HEK293 (cell line): ENCODE measurements at regions not wholly inside any gene's neighbourhood (a gene's known extent, or its start where the extent isn't known, plus 50 kb on each side); places are given as distances from the start of the nearest gene placed in this dataset.

ENCODE experiments used
- CTCF ChIA-PET: fragments of 350-600 bp; formaldehyde crosslinking; extraction: SDS; loops from one replicate; lab custom pipeline; 2021; ENCODE audit warnings: antibody characterized with exemption; lab: Yijun Ruan, JAX
- POLR2A ChIA-PET: fragments of 300-600 bp; formaldehyde crosslinking; extraction: SDS; loops from one replicate; lab custom pipeline; 2020; ENCODE audit warnings: antibody characterized with exemption, inconsistent platforms; lab: Yijun Ruan, JAX
- H3K27ac ChIP-seq: fragments of 200-500 bp; sonication (Bioruptor generic); 2 replicates; pipeline ENCODE4 v1.5.1; 2014; ENCODE audit warnings: low read depth, low read length, control low read depth, inconsistent platforms; ENCODE audit errors: extremely low read depth
- H3K36me3 ChIP-seq, 2 experiments: fragments of 200-500 bp in 1 of 2; sonication (Bioruptor generic) in 1 of 2; 1 replicate in 1 of 2; 2 replicates in 1 of 2; pipeline ENCODE4 v1.5.1; 2014 to 2017; ENCODE audit warnings: inconsistent platforms in 2 of 2, low read length in 2 of 2; ENCODE audit not compliant: control insufficient read depth in 2 of 2, insufficient read depth in 1 of 2
- H3K4me1 ChIP-seq: fragments of 200-500 bp; sonication (Bioruptor generic); 2 replicates; pipeline ENCODE4 v1.5.1; 2014; ENCODE audit warnings: mild to moderate bottlenecking, low read length, inconsistent platforms; ENCODE audit not compliant: control insufficient read depth, insufficient read depth
- H3K4me3 ChIP-seq: 2 replicates; pipeline ENCODE4 v1.5.1; 2011; ENCODE audit warnings: low read depth, mild to moderate bottlenecking, control low read depth, low read length, moderate library complexity
- H3K9me3 ChIP-seq: fragments of 200-500 bp; sonication (Bioruptor generic); 2 replicates; pipeline ENCODE4 v1.5.1; 2014; ENCODE audit warnings: low read depth, low read length, inconsistent platforms; ENCODE audit not compliant: control insufficient read depth, insufficient read depth
- BCL11A ChIP-seq: fragments of 450-650 bp; formaldehyde crosslinking; IDR thresholded peaks from 2 replicates; pipeline ENCODE4 v1.5.1; 2016; ENCODE audit warnings: low read depth, missing biosample characterization, missing genetic modification characterization
- CTCF ChIP-seq: fragments of 450-650 bp; formaldehyde crosslinking; IDR thresholded peaks from 2 replicates; pipeline ENCODE4 v1.5.1; 2016; ENCODE audit warnings: missing biosample characterization, missing genetic modification characterization
- REPIN1 ChIP-seq: fragments of 450-650 bp; formaldehyde crosslinking; IDR thresholded peaks from 2 replicates; pipeline ENCODE4 v1.5.1; 2017; ENCODE audit warnings: missing biosample characterization, missing genetic modification characterization, low read depth
- SP7 ChIP-seq: fragments of 450-650 bp; formaldehyde crosslinking; IDR thresholded peaks from 2 replicates; pipeline ENCODE4 v1.5.1; 2016; ENCODE audit warnings: missing biosample characterization, missing genetic modification characterization
- ZBTB10 ChIP-seq: fragments of 450-650 bp; formaldehyde crosslinking; IDR thresholded peaks from 2 replicates; pipeline ENCODE4 v1.5.1; 2016; ENCODE audit warnings: missing biosample characterization, missing genetic modification characterization
- ZBTB20 ChIP-seq: fragments of 450-650 bp; formaldehyde crosslinking; IDR thresholded peaks from 2 replicates; pipeline ENCODE4 v1.5.1; 2016; ENCODE audit warnings: missing biosample characterization, missing genetic modification characterization
- ZFP69B ChIP-seq: fragments of 450-650 bp; formaldehyde crosslinking; IDR thresholded peaks from 2 replicates; pipeline ENCODE4 v1.5.1; 2016; ENCODE audit warnings: missing biosample characterization, missing genetic modification characterization
- ZNF112 ChIP-seq: fragments of 450-650 bp; formaldehyde crosslinking; IDR thresholded peaks from 2 replicates; pipeline ENCODE4 v1.5.0; 2017; ENCODE audit warnings: missing biosample characterization, missing genetic modification characterization
- ZNF184 ChIP-seq: fragments of 450-650 bp; IDR thresholded peaks from 2 replicates; pipeline ENCODE4 v1.5.1; 2018; ENCODE audit warnings: missing biosample characterization, mild to moderate bottlenecking, missing genetic modification characterization
- ZNF19 ChIP-seq: fragments of 450-650 bp; formaldehyde crosslinking; IDR thresholded peaks from 2 replicates; pipeline ENCODE4; 2016; ENCODE audit warnings: missing biosample characterization, missing genetic modification characterization, low read depth
- ZNF274 ChIP-seq, 2 experiments: fragments of 200-500 bp in 1 of 2; fragments of 450-650 bp in 1 of 2; sonication (Bioruptor generic) in 1 of 2; formaldehyde crosslinking in 1 of 2; IDR thresholded peaks; 2 replicates each; pipeline versions ENCODE4 v1.5.1 to v1.6.1; 2014 to 2016; ENCODE audit warnings: borderline replicate concordance in 1 of 2, inconsistent platforms in 1 of 2, low read length in 1 of 2, missing biosample characterization in 1 of 2, missing genetic modification characterization in 1 of 2
- ZNF513 ChIP-seq: fragments of 450-650 bp; IDR thresholded peaks from 2 replicates; pipeline ENCODE4 v1.5.1; 2018; ENCODE audit warnings: missing biosample characterization, missing genetic modification characterization
- ZNF621 ChIP-seq: fragments of 450-650 bp; formaldehyde crosslinking; IDR thresholded peaks from 2 replicates; pipeline ENCODE4 v1.5.1; 2017; ENCODE audit warnings: missing biosample characterization, missing genetic modification characterization
- ZNF704 ChIP-seq: fragments of 450-650 bp; formaldehyde crosslinking; IDR thresholded peaks from 2 replicates; pipeline ENCODE4 v1.5.1; 2016; ENCODE audit warnings: missing biosample characterization, missing genetic modification characterization
- ZNF76 ChIP-seq: fragments of 450-650 bp; formaldehyde crosslinking; IDR thresholded peaks from 2 replicates; pipeline ENCODE4; 2016; ENCODE audit warnings: low read depth, missing biosample characterization, missing genetic modification characterization, borderline replicate concordance
- ZSCAN30 ChIP-seq: fragments of 450-650 bp; IDR thresholded peaks from 2 replicates; pipeline ENCODE4 v1.5.1; 2018; ENCODE audit warnings: missing biosample characterization, mild to moderate bottlenecking, missing genetic modification characterization, moderate library complexity
- TF ChIP-seq, protein P1 (sequence below): fragments of 450-650 bp; formaldehyde crosslinking; IDR thresholded peaks from 2 replicates; pipeline ENCODE4 v1.5.1; 2016; ENCODE audit warnings: missing biosample characterization, missing genetic modification characterization, borderline replicate concordance
- TF ChIP-seq, protein P2 (sequence below): fragments of 450-650 bp; formaldehyde crosslinking; IDR thresholded peaks from 2 replicates; pipeline ENCODE4 v1.5.1; 2016; ENCODE audit warnings: missing biosample characterization, missing genetic modification characterization

DNA sequence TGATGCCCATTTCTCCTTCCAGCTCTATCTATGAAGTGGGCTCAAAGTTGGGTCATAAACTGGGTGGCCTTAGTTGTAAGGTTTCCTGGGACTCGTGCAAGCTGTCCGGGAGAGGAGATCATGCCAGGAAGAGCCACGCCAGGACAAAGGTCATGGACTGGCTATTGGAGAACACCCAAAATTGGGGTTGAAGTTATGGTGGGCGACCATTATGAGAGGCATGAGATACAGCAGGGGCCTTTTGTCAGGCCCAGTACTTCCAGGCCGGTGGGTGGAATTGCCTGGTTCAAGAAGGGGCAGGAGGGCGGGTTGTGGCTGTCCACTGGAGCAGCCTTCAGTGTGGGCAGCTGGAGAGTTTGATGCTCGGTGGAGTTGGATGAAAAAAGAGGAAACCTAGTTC lies 225.1 kb upstream of the SSTR4 start:
- POLR2A ChIA-PET = no interaction called here
- Histone ChIP-seq H3K27ac (no peak overlapping the region), H3K4me1 (no peaks in the 10 kb centered on the region), H3K9me3 (no peaks in the 10 kb centered on the region)
- CTCF ChIA-PET = interaction anchor here (0.6 kb wide), 1 partner anchor 19 kb away, joined by 4 read pairs; no protein-coding TSS in a partner anchor
- TF ChIP-seq ZNF621 (tag by site-specific recombination) = no peak
- TF ChIP-seq REPIN1 (tag by site-specific recombination) = no peak
- TF ChIP-seq ZNF112 (tag by site-specific recombination) = no peak
- TF ChIP-seq, all 188 proteins: peak for 0
- H3K36me3 ChIP-seq = no peaks in the 10 kb centered on the region
- H3K4me3 ChIP-seq = no peak overlapping the region

DNA sequence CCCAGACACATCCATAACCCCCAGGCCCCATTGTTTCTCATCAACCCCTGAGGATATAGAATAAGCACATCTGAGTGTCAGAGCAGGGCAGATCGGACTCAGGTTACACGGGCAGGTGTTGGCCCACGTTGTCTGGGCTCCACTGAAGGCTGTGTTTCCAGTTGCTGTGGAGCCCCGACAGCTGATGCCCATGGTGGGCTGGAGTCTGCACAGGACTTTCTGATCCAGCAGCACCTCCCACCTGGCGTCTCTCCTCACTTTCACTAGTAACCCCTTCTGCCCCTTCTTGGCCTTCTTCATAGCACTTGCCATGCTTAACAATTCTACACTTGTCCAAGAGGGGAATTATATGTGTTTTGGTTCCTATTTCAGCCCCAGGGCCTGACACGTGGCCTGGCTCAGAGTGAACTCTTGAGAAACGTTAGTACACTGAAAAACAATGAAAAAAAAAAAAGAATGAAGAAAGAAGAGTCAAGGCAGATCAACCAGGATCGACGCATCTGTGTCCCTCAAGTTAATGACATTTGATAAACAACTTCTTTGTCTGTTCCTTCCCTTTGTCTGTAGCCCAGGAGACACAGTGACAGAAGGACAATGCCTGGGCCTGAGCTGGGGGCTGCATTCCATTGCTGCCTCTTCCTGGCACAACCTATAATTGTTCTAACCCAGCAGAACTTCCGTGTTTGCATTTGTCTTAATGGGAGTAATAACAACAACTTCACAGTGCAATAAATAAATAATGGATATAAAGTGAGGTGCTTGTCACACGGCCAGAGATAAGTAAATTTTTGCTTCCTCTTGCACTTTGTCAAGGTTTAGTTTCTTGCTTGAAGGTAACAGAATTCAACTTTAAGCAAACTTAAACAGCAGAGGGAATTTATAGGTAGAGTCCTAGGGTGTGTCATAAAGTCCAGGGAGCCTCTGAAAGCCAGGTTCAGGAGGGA lies 224.2 kb upstream of the SSTR4 start:
- Histone ChIP-seq H3K27ac (no peak overlapping the region), H3K36me3 (no peaks in the 10 kb centered on the region), H3K4me1 (no peaks in the 10 kb centered on the region), H3K9me3 (no peaks in the 10 kb centered on the region), H3K4me3 (no peak overlapping the region)
- CTCF ChIA-PET = no interaction called here
- POLR2A ChIA-PET = no interaction called here
- no peak for TF ChIP-seq ZNF184 (tag by site-specific recombination)
- no peak for TF ChIP-seq ZFP69B
- TF ChIP-seq ZNF76 (tag by site-specific recombination) = no peak
- TF ChIP-seq ZBTB10 (tag by site-specific recombination) = no peak
- no peak for TF ChIP-seq ZBTB20
- TF ChIP-seq, protein P1, sequence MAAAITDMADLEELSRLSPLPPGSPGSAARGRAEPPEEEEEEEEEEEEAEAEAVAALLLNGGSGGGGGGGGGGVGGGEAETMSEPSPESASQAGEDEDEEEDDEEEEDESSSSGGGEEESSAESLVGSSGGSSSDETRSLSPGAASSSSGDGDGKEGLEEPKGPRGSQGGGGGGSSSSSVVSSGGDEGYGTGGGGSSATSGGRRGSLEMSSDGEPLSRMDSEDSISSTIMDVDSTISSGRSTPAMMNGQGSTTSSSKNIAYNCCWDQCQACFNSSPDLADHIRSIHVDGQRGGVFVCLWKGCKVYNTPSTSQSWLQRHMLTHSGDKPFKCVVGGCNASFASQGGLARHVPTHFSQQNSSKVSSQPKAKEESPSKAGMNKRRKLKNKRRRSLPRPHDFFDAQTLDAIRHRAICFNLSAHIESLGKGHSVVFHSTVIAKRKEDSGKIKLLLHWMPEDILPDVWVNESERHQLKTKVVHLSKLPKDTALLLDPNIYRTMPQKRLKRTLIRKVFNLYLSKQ = no peak
- no peak for TF ChIP-seq ZNF704
- TF ChIP-seq ZSCAN30 (tag by site-specific recombination) = no peak
- TF ChIP-seq, protein P2, sequence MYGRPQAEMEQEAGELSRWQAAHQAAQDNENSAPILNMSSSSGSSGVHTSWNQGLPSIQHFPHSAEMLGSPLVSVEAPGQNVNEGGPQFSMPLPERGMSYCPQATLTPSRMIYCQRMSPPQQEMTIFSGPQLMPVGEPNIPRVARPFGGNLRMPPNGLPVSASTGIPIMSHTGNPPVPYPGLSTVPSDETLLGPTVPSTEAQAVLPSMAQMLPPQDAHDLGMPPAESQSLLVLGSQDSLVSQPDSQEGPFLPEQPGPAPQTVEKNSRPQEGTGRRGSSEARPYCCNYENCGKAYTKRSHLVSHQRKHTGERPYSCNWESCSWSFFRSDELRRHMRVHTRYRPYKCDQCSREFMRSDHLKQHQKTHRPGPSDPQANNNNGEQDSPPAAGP = no peak

GRCh38 chr20:22814471-22815205 lies 220.5 kb upstream of the SSTR4 start:
- no peak overlapping the region for H3K4me3 ChIP-seq
- H3K36me3 ChIP-seq = no peaks in the 10 kb centered on the region
- no peaks in the 10 kb centered on the region for H3K9me3 ChIP-seq
- CTCF ChIA-PET = interaction anchor here (1.0 to 1.3 kb wide), 3 partner anchors 123 to 247 kb away, joined by 3 to 4 read pairs (median 3); no protein-coding TSS in a partner anchor
- H3K27ac ChIP-seq = no peak overlapping the region
- POLR2A ChIA-PET = no interaction called here
- no peaks in the 10 kb centered on the region for H3K4me1 ChIP-seq
- TF ChIP-seq ZNF19 (tag by site-specific recombination) (no peak), ZNF513 (tag by site-specific recombination) (no peak), BCL11A (tag by site-specific recombination) (no peak), ZBTB20 (no peak), ZNF274 (IDR thresholded peaks at IDR 0.05; ENCODE audit: low read length) (no peak), ZNF274 (tag by site-specific recombination; IDR thresholded peaks at IDR 0.05; ENCODE audit: borderline replicate concordance) (no peak), ZNF112 (tag by site-specific recombination) (no peak), SP7 (tag by site-specific recombination) (no peak), CTCF (no peak)
